ENCODE measurements at regions not wholly inside any gene's neighbourhood (a gene's known extent, or its start where the extent isn't known, plus 50 kb on each side); places are given as distances from the start of the nearest gene placed in this dataset.

GRCh38 chr2:78707776-78708386 lies 317.6 kb upstream of the REG3G start:
- no peak for DNase-seq
- no peaks in the 10 kb centered on the region for H4K20me1 ChIP-seq (ENCODE audit: insufficient read depth, low read length)
- no peaks in the 10 kb centered on the region for H3K36me3 ChIP-seq (ENCODE audit: insufficient read depth, low read length)
- no peak overlapping the region for H2AFZ ChIP-seq (ENCODE audit: low read depth, low read length)
- H3K27me3 ChIP-seq (ENCODE audit: insufficient read depth, low read length, poor library complexity), result no peaks in the 10 kb centered on the region
- H3K4me2 ChIP-seq (ENCODE audit: insufficient read depth, low read length), result no peak overlapping the region
- TF ChIP-seq EZH2 (IDR thresholded peaks at IDR 0.05; ENCODE audit: borderline replicate concordance, low read depth, low read length, severe bottlenecking) (no peak), CTCF (IDR thresholded peaks at IDR 0.05; ENCODE audit: borderline replicate concordance, extremely low read depth, low read length, poor library complexity, severe bottlenecking) (no peak)
- no peak overlapping the region for H3K27ac ChIP-seq (ENCODE audit: low read length)
- ATAC-seq (ENCODE audit: insufficient read depth, low read depth), result no peak
- no peaks in the 10 kb centered on the region for H3K4me1 ChIP-seq (ENCODE audit: insufficient read depth, low read length)
- H3K9ac ChIP-seq (ENCODE audit: low read depth, low read length), result no peak overlapping the region
- no peaks in the 10 kb centered on the region for H3K79me2 ChIP-seq (ENCODE audit: insufficient read depth, low read length)
- no peak overlapping the region for H3K4me3 ChIP-seq (ENCODE audit: low read depth in 1 of 2, low read length in 2 of 2)
- H3K9me3 ChIP-seq (ENCODE audit: insufficient read depth, low read length, severe bottlenecking), result no peaks in the 10 kb centered on the region

- no peaks in the 10 kb centered on the region for H3K9me3 ChIP-seq (ENCODE audit: insufficient read depth, low read length, severe bottlenecking)
- no peak overlapping the region for H3K4me2 ChIP-seq (ENCODE audit: insufficient read depth, low read length)
- H3K9ac ChIP-seq (ENCODE audit: low read depth, low read length), result no peak overlapping the region
- no peak overlapping the region for H2AFZ ChIP-seq (ENCODE audit: low read depth, low read length)
- H3K36me3 ChIP-seq (ENCODE audit: insufficient read depth, low read length), result no peaks in the 10 kb centered on the region
- DNase-seq (no peak), ATAC-seq (ENCODE audit: insufficient read depth, low read depth) (no peak)
- H3K79me2 ChIP-seq (ENCODE audit: insufficient read depth, low read length), result no peaks in the 10 kb centered on the region
- H3K4me3 ChIP-seq (ENCODE audit: low read depth in 1 of 2, low read length in 2 of 2), result no peak overlapping the region
- no peak for TF ChIP-seq CTCF (IDR thresholded peaks at IDR 0.05; ENCODE audit: borderline replicate concordance, extremely low read depth, low read length, poor library complexity, severe bottlenecking)
- no peak for TF ChIP-seq EZH2 (IDR thresholded peaks at IDR 0.05; ENCODE audit: borderline replicate concordance, low read depth, low read length, severe bottlenecking)
- H3K27me3 ChIP-seq (ENCODE audit: insufficient read depth, low read length, poor library complexity), result no peaks in the 10 kb centered on the region
- no peaks in the 10 kb centered on the region for H3K4me1 ChIP-seq (ENCODE audit: insufficient read depth, low read length)
- H4K20me1 ChIP-seq (ENCODE audit: insufficient read depth, low read length), result no peaks in the 10 kb centered on the region
- no peak overlapping the region for H3K27ac ChIP-seq (ENCODE audit: low read length)
Measured at GRCh38 chr2:78710632-78711375, 314.7 kb upstream of the REG3G start.

- ATAC-seq (ENCODE audit: insufficient read depth, low read depth), result no peak
- no peak overlapping the region for H3K27ac ChIP-seq (ENCODE audit: low read length)
- no peak overlapping the region for H3K9ac ChIP-seq (ENCODE audit: low read depth, low read length)
- H3K9me3 ChIP-seq (ENCODE audit: insufficient read depth, low read length, severe bottlenecking), result no peaks in the 10 kb centered on the region
- H3K4me1 ChIP-seq (ENCODE audit: insufficient read depth, low read length), result no peaks in the 10 kb centered on the region
- H3K27me3 ChIP-seq (ENCODE audit: insufficient read depth, low read length, poor library complexity), result no peaks in the 10 kb centered on the region
- no peaks in the 10 kb centered on the region for H4K20me1 ChIP-seq (ENCODE audit: insufficient read depth, low read length)
- H2AFZ ChIP-seq (ENCODE audit: low read depth, low read length), result no peak overlapping the region
- no peak overlapping the region for H3K4me3 ChIP-seq (ENCODE audit: low read depth in 1 of 2, low read length in 2 of 2)
- H3K79me2 ChIP-seq (ENCODE audit: insufficient read depth, low read length), result no peaks in the 10 kb centered on the region
- no peak overlapping the region for H3K4me2 ChIP-seq (ENCODE audit: insufficient read depth, low read length)
- H3K36me3 ChIP-seq (ENCODE audit: insufficient read depth, low read length), result no peaks in the 10 kb centered on the region
- DNase-seq, result no peak
- no peak for TF ChIP-seq EZH2 (IDR thresholded peaks at IDR 0.05; ENCODE audit: borderline replicate concordance, low read depth, low read length, severe bottlenecking)
- no peak for TF ChIP-seq CTCF (IDR thresholded peaks at IDR 0.05; ENCODE audit: borderline replicate concordance, extremely low read depth, low read length, poor library complexity, severe bottlenecking)
Measured at GRCh38 chr2:78715293-78715692, 310.2 kb upstream of the REG3G start.

All from DND-41 (cell line).